ENCODE measurements at regions not wholly inside any gene's neighbourhood (a gene's known extent, or its start where the extent isn't known, plus 50 kb on each side); places are given as distances from the start of the nearest gene placed in this dataset.

GRCh38 chr21:17900281-17900989, 81.3 kb upstream of the C21orf91 start:
- no peak for DNase-seq
- WGBS, 2 donors = 71 to 73% methylated on average over 2 to 7 of the region's 8 CpGs
- Histone ChIP-seq H3K9me3 (no peaks in the 10 kb centered on the region), H3K4me3 (no peak overlapping the region), H3K27ac (peak overlapping the region in 2 of 4 donors; percentile 51 to 53), H3K27me3 (no peaks in the 10 kb centered on the region), H3K36me3 (no peaks in the 10 kb centered on the region), H3K4me1 (peaks cover 0 to 30% (median 3%) of the 10 kb centered on the region in 3 donors)
- TF ChIP-seq POLR2A (IDR thresholded peaks at IDR 0.05) (no peak), CTCF (IDR thresholded peaks at IDR 0.05) (no peak)
- intact Hi-C loops (cut with DNase I) = loop anchor here (5.0 kb wide), 1 partner anchor 218 kb away; no protein-coding TSS in a partner anchor

- Histone ChIP-seq H3K4me1 (peaks cover 4 to 25% (median 8%) of the 10 kb centered on the region in 3 donors), H3K27me3 (no peaks in the 10 kb centered on the region), H3K27ac (peak overlapping the region in 3 of 4 donors; percentile 16 to 18 (median 18)), H3K9me3 (no peaks in the 10 kb centered on the region), H3K36me3 (no peaks in the 10 kb centered on the region), H3K4me3 (no peak overlapping the region)
- no peak for DNase-seq
- no peak for TF ChIP-seq CTCF (IDR thresholded peaks at IDR 0.05)
- no peak for TF ChIP-seq POLR2A (IDR thresholded peaks at IDR 0.05)
- WGBS, 2 donors = 33 to 42% methylated on average over 1 of the region's 1 CpG
- intact Hi-C loops (cut with DNase I) = no loop called here
Measured at GRCh38 chr21:17889171-17889570, 70.0 kb upstream of the C21orf91 start.

- intact Hi-C loops (cut with DNase I) = no loop called here
Measured at GRCh38 chr21:17869115-17869514, 50.0 kb upstream of the C21orf91 start.

More at GRCh38 chr21:17869115-17869514, 50.0 kb upstream of the C21orf91 start:
- no peak for DNase-seq
- Histone ChIP-seq H3K27me3 (no peaks in the 10 kb centered on the region), H3K36me3 (no peaks in the 10 kb centered on the region), H3K4me3 (no peak overlapping the region), H3K27ac (no peak overlapping the region), H3K9me3 (no peaks in the 10 kb centered on the region), H3K4me1 (no peaks in the 10 kb centered on the region)
- TF ChIP-seq POLR2A (IDR thresholded peaks at IDR 0.05) (no peak), CTCF (IDR thresholded peaks at IDR 0.05) (no peak)

Small RNA genes in the stretch of these regions (small RNA-seq; reads per million reads assigned to genes)
- 0 reads per million in 4 donors for gene RPL37P3
